Loucy (cell line): ENCODE measurements at regions not wholly inside any gene's neighbourhood (a gene's known extent, or its start where the extent isn't known, plus 50 kb on each side); places are given as distances from the start of the nearest gene placed in this dataset.

ENCODE experiments used
- EZH2phosphoT487 ChIP-seq: fragments of 200-600 bp; IDR thresholded peaks from 2 replicates; pipeline ENCODE4 v1.6.1; 2018; ENCODE audit warnings: antibody characterized with exemption, mild to moderate bottlenecking, moderate library complexity, borderline replicate concordance
- TF ChIP-seq, protein P1 (sequence below): fragments of 200-600 bp; sonication (generic); conservative IDR thresholded peaks from 2 replicates; pipeline ENCODE4 v1.5.1; 2014; ENCODE audit warnings: mild to moderate bottlenecking, antibody characterized with exemption, low read length

DNA sequence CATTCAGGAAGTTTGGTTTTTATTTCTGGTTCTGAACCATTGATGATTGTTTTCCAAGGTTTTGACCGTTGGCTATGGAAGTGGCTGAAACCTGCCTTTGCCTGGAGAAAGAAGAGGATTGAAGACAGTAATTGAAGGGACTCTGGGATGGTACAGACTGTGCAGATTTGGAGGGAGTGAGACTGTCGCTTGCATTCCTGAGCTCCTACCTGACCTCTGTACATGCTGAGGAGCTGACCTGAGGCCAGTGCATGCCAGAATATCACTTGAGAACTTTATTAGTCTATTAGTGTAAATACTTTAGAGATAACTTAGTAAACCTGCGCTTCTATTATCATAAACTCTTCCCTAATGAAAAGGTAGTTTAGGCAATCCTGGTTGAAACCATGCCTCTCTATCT is 276.4 kb downstream of the IRS2 start:
- TF ChIP-seq, protein P1, sequence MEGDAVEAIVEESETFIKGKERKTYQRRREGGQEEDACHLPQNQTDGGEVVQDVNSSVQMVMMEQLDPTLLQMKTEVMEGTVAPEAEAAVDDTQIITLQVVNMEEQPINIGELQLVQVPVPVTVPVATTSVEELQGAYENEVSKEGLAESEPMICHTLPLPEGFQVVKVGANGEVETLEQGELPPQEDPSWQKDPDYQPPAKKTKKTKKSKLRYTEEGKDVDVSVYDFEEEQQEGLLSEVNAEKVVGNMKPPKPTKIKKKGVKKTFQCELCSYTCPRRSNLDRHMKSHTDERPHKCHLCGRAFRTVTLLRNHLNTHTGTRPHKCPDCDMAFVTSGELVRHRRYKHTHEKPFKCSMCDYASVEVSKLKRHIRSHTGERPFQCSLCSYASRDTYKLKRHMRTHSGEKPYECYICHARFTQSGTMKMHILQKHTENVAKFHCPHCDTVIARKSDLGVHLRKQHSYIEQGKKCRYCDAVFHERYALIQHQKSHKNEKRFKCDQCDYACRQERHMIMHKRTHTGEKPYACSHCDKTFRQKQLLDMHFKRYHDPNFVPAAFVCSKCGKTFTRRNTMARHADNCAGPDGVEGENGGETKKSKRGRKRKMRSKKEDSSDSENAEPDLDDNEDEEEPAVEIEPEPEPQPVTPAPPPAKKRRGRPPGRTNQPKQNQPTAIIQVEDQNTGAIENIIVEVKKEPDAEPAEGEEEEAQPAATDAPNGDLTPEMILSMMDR = no peak
- TF ChIP-seq EZH2phosphoT487 = no peak
